PC-3 (cell line): ENCODE measurements at regions not wholly inside any gene's neighbourhood (a gene's known extent, or its start where the extent isn't known, plus 50 kb on each side); places are given as distances from the start of the nearest gene placed in this dataset.

ENCODE experiments used
- ATAC-seq: fragments of 200-7000 bp; cut with Tn5 transposase; 2 replicates; pipeline ENCODE4 v1.9.1; 2020; ENCODE audit warnings: mild to moderate bottlenecking, moderate library complexity
- BruUV-seq: library from RNA; stranded (reverse); fragments of 400-500 nt; replicated peaks from 2 replicates; lab custom pipeline; 2021; lab: Mats Ljungman, UMichigan
- CTCF ChIA-PET: fragments of 300-600 bp; sonication (Branson Sonifier 250); formaldehyde crosslinking; loops from one replicate; lab custom pipeline; 2022; ENCODE audit warnings: antibody characterized with exemption; lab: Charles Lee
- POLR2A ChIA-PET: fragments of 300-600 bp; sonication (Branson Sonifier 250); formaldehyde crosslinking; loops from one replicate; lab custom pipeline; 2022; ENCODE audit warnings: antibody characterized with exemption; ENCODE audit not compliant: unreplicated experiment; lab: Charles Lee
- DNase-seq: peaks from one replicate; pipeline ENCODE4 v3.0.0-alpha.2; 2015
- H2AFZ ChIP-seq: fragments of 300-600 bp; sonication (generic); 2 replicates; pipeline ENCODE4 v1.6.0; 2016; ENCODE audit warnings: antibody characterized with exemption, low read length
- H3F3A ChIP-seq: fragments of 300-600 bp; sonication (generic); one replicate; pipeline ENCODE4 v1.6.0; 2017; ENCODE audit warnings: antibody characterized with exemption, low read length, control low read depth, mild to moderate bottlenecking; ENCODE audit not compliant: unreplicated experiment
- H3K27ac ChIP-seq: fragments of 300-600 bp; sonication (generic); 2 replicates; pipeline ENCODE4 v1.5.1; 2016; ENCODE audit warnings: mild to moderate bottlenecking, low read length
- H3K27me3 ChIP-seq: fragments of 300-600 bp; sonication (generic); 2 replicates; pipeline ENCODE4 v1.6.1; 2016; ENCODE audit warnings: low read length, mixed read lengths
- H3K36me3 ChIP-seq: fragments of 300-600 bp; sonication (generic); 2 replicates; pipeline ENCODE4 v1.6.1; 2016; ENCODE audit warnings: low read depth, mixed run types, low read length, mixed read lengths
- H3K4me1 ChIP-seq: fragments of 300-600 bp; sonication (generic); 2 replicates; pipeline ENCODE4 v1.5.1; 2016; ENCODE audit warnings: low read length; ENCODE audit not compliant: insufficient read depth
- H3K4me2 ChIP-seq: fragments of 300-600 bp; sonication (generic); 2 replicates; pipeline ENCODE4 v1.6.0; 2016; ENCODE audit warnings: low read length
- H3K4me3 ChIP-seq: fragments of 300-600 bp; sonication (generic); 2 replicates; pipeline ENCODE4 v1.5.1; 2016; ENCODE audit warnings: mild to moderate bottlenecking, low read length, mixed read lengths
- H3K79me2 ChIP-seq: fragments of 300-600 bp; sonication (generic); 2 replicates; pipeline ENCODE4 v1.6.1; 2017; ENCODE audit warnings: low read length, mixed read lengths
- H3K9ac ChIP-seq: fragments of 300-600 bp; sonication (generic); 2 replicates; pipeline ENCODE4 v1.6.0; 2016; ENCODE audit warnings: mild to moderate bottlenecking, low read length
- H3K9me2 ChIP-seq: fragments of 300-600 bp; sonication (generic); replicated peaks from 2 replicates; pipeline ENCODE4 v1.6.1; 2016; ENCODE audit warnings: mixed run types, low read length, mixed read lengths
- H3K9me3 ChIP-seq: fragments of 300-600 bp; sonication (generic); 2 replicates; pipeline ENCODE4 v1.6.1; 2016; ENCODE audit warnings: low read length, mixed read lengths
- H4K20me1 ChIP-seq: fragments of 300-600 bp; sonication (generic); 2 replicates; pipeline ENCODE4 v1.6.1; 2016; ENCODE audit warnings: low read length, mixed read lengths
- CTCF ChIP-seq: fragments of 300-600 bp; sonication (generic); conservative IDR thresholded peaks from 2 replicates; pipeline ENCODE4 v1.5.1; 2017; ENCODE audit warnings: antibody characterized with exemption, low read depth, mild to moderate bottlenecking, low read length
- EZH2 ChIP-seq: fragments of 300-600 bp; sonication (generic); IDR thresholded peaks from one replicate; pipeline ENCODE4 v1.6.1; 2017; ENCODE audit warnings: antibody characterized with exemption, mild to moderate bottlenecking, low read length; ENCODE audit not compliant: unreplicated experiment
- EZH2phosphoT487 ChIP-seq: fragments of 300-600 bp; sonication (generic); IDR thresholded peaks from 2 replicates; pipeline ENCODE4 v1.6.1; 2018; ENCODE audit warnings: mild to moderate bottlenecking, antibody characterized with exemption, low read length, borderline replicate concordance
- intact Hi-C: fragments of 100-400 bp; cut with micrococcal nuclease; formaldehyde crosslinking; loops from 2 replicates; pipeline ENCODE4 v1.9.0; 2023

- no peaks in the 10 kb centered on the region for H4K20me1 ChIP-seq
- no peak overlapping the region for H3K27ac ChIP-seq
- H3K9me3 ChIP-seq = no peaks in the 10 kb centered on the region
- H3K79me2 ChIP-seq = no peaks in the 10 kb centered on the region
- POLR2A ChIA-PET = interaction anchor here (0.6 to 0.7 kb wide), 2 partner anchors 17 to 137 kb away, joined by 3 read pairs; no protein-coding TSS in a partner anchor
- CTCF ChIA-PET = interaction anchor here (0.6 kb wide), 1 partner anchor 138 kb away, joined by 6 read pairs; no protein-coding TSS in a partner anchor
- no peaks in the 10 kb centered on the region for H3F3A ChIP-seq
- TF ChIP-seq CTCF = no peak
- TF ChIP-seq EZH2phosphoT487 = no peak
- no peak for TF ChIP-seq EZH2
- no peak overlapping the region for H3K4me3 ChIP-seq
- H3K4me2 ChIP-seq = no peak overlapping the region
- 0 out of 2 replicates have a peak, but pooled peaks cover 7% of the 10 kb centered on the region for H3K9me2 ChIP-seq
- no peak overlapping the region for H3K9ac ChIP-seq
- intact Hi-C loops = loop anchor here (5.0 kb wide), 2 partner anchors 68 to 88 kb away; no protein-coding TSS in a partner anchor
- no peaks in the 10 kb centered on the region for H3K36me3 ChIP-seq
- BruUV-seq = no TSS peak
- no peak for ATAC-seq
- H3K4me1 ChIP-seq = peaks cover 23% of the 10 kb centered on the region
- H2AFZ ChIP-seq = no peak overlapping the region
- no peaks in the 10 kb centered on the region for H3K27me3 ChIP-seq
- DNase-seq = no peak
These were observed 150.0 kb downstream of the NFKBIZ start for GRCh38 chr3:101999177-101999779.

GRCh38 chr3:102000620-102001209 is 151.4 kb downstream of the NFKBIZ start:
- Histone ChIP-seq H3F3A (no peaks in the 10 kb centered on the region), H3K9ac (no peak overlapping the region), H3K27me3 (no peaks in the 10 kb centered on the region), H4K20me1 (no peaks in the 10 kb centered on the region), H3K4me1 (peaks cover 12% of the 10 kb centered on the region), H2AFZ (no peak overlapping the region), H3K79me2 (no peaks in the 10 kb centered on the region), H3K4me3 (no peak overlapping the region), H3K4me2 (no peak overlapping the region), H3K36me3 (no peaks in the 10 kb centered on the region), H3K27ac (no peak overlapping the region), H3K9me3 (no peaks in the 10 kb centered on the region), H3K9me2 (0 out of 2 replicates have a peak, but pooled peaks cover 7% of the 10 kb centered on the region)
- ChIA-PET POLR2A (no interaction called here), CTCF (no interaction called here)
- DNase-seq = peak; percentile 32
- TF ChIP-seq EZH2 (no peak), CTCF (no peak), EZH2phosphoT487 (no peak)
- BruUV-seq = no TSS peak
- intact Hi-C loops = no loop called here
- peak; percentile 25 for ATAC-seq

GRCh38 chr3:102002056-102002455 is 152.7 kb downstream of the NFKBIZ start:
- H3K9me3 ChIP-seq = no peaks in the 10 kb centered on the region
- no peaks in the 10 kb centered on the region for H3K79me2 ChIP-seq
- POLR2A ChIA-PET = no interaction called here
- H3F3A ChIP-seq = peaks cover under 1% of the 10 kb centered on the region
- no peak overlapping the region for H3K4me2 ChIP-seq
- H3K9ac ChIP-seq = no peak overlapping the region
- intact Hi-C loops = no loop called here
- 0 out of 2 replicates have a peak, but pooled peaks cover 3% of the 10 kb centered on the region for H3K9me2 ChIP-seq
- H3K36me3 ChIP-seq = no peaks in the 10 kb centered on the region
- H3K4me1 ChIP-seq = peaks cover 17% of the 10 kb centered on the region
- no peak overlapping the region for H3K4me3 ChIP-seq
- TF ChIP-seq EZH2 (no peak), EZH2phosphoT487 (no peak), CTCF (no peak)
- CTCF ChIA-PET = no interaction called here
- BruUV-seq = no TSS peak
- no peaks in the 10 kb centered on the region for H3K27me3 ChIP-seq
- no peak overlapping the region for H2AFZ ChIP-seq
- no peak for DNase-seq
- no peak overlapping the region for H3K27ac ChIP-seq
- H4K20me1 ChIP-seq = no peaks in the 10 kb centered on the region
- no peak for ATAC-seq
